IPS-NIHi11 (cell line): ENCODE measurements at regions not wholly inside any gene's neighbourhood (a gene's known extent, or its start where the extent isn't known, plus 50 kb on each side); places are given as distances from the start of the nearest gene placed in this dataset.

Source experiments
- DNase-seq: peaks from one replicate; pipeline ENCODE4 v3.0.0; 2012; ENCODE audit warnings: mixed read lengths, low spot score

DNA sequence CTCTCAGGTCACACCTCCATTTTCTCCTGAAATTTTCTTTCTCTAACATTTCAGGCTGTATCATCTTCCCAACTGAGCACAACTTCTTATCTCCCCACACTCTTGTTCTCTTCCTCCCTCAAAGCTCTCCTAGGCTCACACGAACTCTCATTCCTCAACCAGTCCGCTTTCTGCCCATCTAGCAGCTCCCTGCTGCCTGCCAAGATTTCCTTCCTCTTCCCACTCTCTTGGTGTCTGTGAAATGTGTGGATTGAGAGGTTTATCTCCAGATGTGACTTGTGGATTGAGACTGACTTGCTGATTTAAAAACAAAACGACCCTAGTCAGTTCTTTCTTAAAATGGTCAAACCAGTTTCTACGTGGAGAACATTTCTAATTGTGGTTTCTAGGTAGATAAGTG, 106.3 kb downstream of the MTNR1B start:
- DNase-seq = no peak

DNA sequence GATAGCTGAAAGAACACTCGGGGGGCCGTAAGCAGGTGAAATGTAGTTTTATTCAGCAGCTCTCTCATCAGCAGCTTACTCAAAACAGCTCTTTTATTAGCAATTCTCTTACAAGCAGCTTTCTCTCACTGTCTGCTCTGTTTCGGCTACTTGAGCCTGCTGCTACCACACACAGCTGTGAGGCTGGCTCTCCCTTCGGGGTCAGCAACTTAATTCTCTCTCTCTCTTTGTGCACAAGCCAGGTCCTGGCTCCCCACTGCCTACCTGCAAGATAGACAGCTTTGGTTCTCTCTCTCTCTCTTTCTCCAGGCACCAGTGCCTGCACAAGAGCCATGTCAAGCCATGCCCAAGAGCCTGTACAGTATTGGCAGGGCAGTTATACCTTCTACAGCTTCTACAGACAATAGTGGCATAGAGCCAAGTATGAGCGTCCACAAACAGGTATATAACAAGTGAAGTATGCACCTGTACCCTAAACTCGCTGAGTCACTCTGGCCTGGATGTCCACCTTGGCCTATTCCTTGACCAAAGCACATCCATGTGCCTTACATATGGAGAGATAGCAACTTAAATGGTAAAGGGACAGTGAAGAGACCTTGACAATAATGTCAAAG, 110.8 kb downstream of the MTNR1B start:
- DNase-seq = no peak

- peak; percentile 29 for DNase-seq
Observed at GRCh38 chr11:93081694-93082093, 112.2 kb downstream of the MTNR1B start.

GRCh38 chr11:93082900-93083299, 113.4 kb downstream of the MTNR1B start:
- DNase-seq = no peak

DNA sequence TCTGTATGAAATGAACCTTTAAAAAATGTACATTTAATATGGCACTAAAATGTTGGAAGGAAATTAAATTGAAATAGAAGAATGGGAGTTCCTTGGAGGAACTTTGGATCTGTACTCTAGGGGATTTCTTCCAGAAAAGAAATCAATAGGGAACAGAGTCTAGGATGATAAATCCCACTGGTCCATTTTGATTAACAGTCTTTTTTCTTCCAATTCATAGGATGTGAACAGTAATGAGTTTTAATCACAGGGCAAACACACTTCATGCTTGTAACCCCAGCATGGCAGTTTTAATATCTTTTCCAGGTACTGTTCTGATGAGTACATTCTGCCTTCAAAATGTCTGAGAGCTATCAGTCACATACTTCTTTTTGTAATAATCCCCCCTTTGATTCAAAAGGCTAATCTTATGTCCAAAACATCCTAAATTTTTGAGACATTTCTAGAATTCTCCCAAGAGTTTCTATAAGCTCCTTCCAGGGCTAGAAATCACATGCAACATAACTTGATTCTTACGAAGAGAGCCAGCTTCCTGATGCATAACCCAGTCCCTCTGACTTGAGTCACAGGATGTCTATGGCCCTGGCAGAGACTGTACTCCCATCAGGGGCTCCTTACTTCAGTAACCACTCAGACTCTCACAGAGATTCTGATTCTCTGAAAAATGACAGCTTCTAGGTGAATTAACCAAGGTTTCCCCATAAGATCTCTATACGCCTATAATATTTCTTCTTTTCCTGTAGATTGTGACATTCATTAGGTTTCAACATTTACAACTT, 112.9 kb downstream of the SLC36A4 start:
- DNase-seq = no peak

GRCh38 chr11:93089474-93090102, 108.2 kb downstream of the SLC36A4 start:
- DNase-seq = peak; percentile 42
